Natural killer cell (primary cell): ENCODE measurements at regions not wholly inside any gene's neighbourhood (a gene's known extent, or its start where the extent isn't known, plus 50 kb on each side); places are given as distances from the start of the nearest gene placed in this dataset.

Experiments
- ATAC-seq, 3 donors: fragments of 150-1000 bp in 2 of 3; fragments of 200-7000 bp in 1 of 3; cut with Tn5 transposase; 1 replicate in 1 of 3; 2 replicates in 2 of 3; pipeline ENCODE4 v1.10.0; 2021; ENCODE audit warnings: mild to moderate bottlenecking in 2 of 3, moderate library complexity in 2 of 3
- DNase-seq, 2 donors: peaks; one replicate each; pipeline versions ENCODE4 v3.0.0 to v3.0.0-alpha.2; 2013 to 2021; ENCODE audit warnings: mixed read lengths in 1 of 2
- H3K27ac ChIP-seq: one replicate; pipeline ENCODE4 v1.5.1; 2013; ENCODE audit warnings: mild to moderate bottlenecking, low read length
- H3K27me3 ChIP-seq: one replicate; pipeline ENCODE4 v1.6.1; 2013; ENCODE audit warnings: low read length; ENCODE audit not compliant: control insufficient read depth, insufficient read depth
- H3K36me3 ChIP-seq: one replicate; pipeline ENCODE4 v1.6.1; 2013; ENCODE audit warnings: low read length; ENCODE audit not compliant: control insufficient read depth, insufficient read depth
- H3K4me1 ChIP-seq: one replicate; pipeline ENCODE4 v1.6.1; 2013; ENCODE audit warnings: low read length; ENCODE audit not compliant: control insufficient read depth, insufficient read depth
- H3K4me3 ChIP-seq: one replicate; pipeline ENCODE4 v1.5.1; 2013; ENCODE audit warnings: low read length
- H3K9me3 ChIP-seq: one replicate; pipeline ENCODE4 v1.6.1; 2013; ENCODE audit warnings: low read length; ENCODE audit not compliant: control insufficient read depth, insufficient read depth
- H3K27ac Mint-ChIP-seq, 2 donors: one replicate each; pipeline ENCODE4 v1.8.0; 2022; ENCODE audit warnings: mild to moderate bottlenecking in 2 of 2, mixed read lengths in 2 of 2, moderate library complexity in 1 of 2
- H3K27me3 Mint-ChIP-seq, 2 donors: one replicate each; pipeline ENCODE4 v1.8.0; 2022; ENCODE audit warnings: low read depth in 2 of 2, mixed read lengths in 2 of 2
- H3K36me3 Mint-ChIP-seq: one replicate; pipeline ENCODE4 v1.8.0; 2022; ENCODE audit warnings: mixed read lengths
- H3K4me1 Mint-ChIP-seq, 2 donors: one replicate each; pipeline ENCODE4 v1.8.0; 2022; ENCODE audit warnings: mixed read lengths in 2 of 2
- H3K4me3 Mint-ChIP-seq: one replicate; pipeline ENCODE4 v1.8.0; 2022; ENCODE audit warnings: mild to moderate bottlenecking, moderate library complexity, mixed read lengths
- H3K9me3 Mint-ChIP-seq, 2 donors: one replicate each; pipeline ENCODE4 v1.8.0; 2022; ENCODE audit warnings: mixed read lengths in 2 of 2
- WGBS: methylation state at CpG from one replicate; pipeline ENCODE4 v1.1.7; 2013; ENCODE audit warnings: missing lambda C conversion rate; ENCODE audit not compliant: insufficient coverage; 5-methylcytosine and 5-hydroxymethylcytosine counted together
- intact Hi-C: fragments of 100-400 bp; cut with micrococcal nuclease; formaldehyde crosslinking; loops from one replicate; pipeline ENCODE4 v1.14.2; 2022
- TF ChIP-seq, protein P1 (sequence below): fragments of 200-600 bp; IDR thresholded peaks from one replicate; pipeline ENCODE4 v1.8.0; 2022; ENCODE audit warnings: antibody characterized with exemption

DNA sequence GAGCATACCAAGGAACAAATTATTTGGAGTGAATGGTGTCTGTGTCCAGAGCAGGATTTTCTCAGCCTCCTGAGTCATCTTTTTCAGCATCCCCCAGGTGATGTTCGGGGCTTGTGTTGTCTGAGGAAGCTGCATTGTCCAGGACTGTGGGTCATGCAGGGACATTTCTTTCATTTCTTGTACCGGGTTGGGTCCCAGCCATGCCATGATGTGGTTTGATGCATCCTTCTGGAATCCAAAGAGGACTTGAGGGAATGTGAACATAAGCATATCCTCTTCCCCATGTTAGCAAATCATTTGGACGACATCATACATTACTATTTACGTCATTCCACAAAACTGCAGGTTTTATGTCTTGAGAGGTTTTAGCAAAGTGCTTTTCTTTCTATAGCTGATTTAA, 797.8 kb downstream of the CCDC85A start:
- DNase-seq (no peak), ATAC-seq (no peak)
- Histone ChIP-seq H3K36me3 (no peaks in the 10 kb centered on the region), H3K4me3 (no peak overlapping the region), H3K4me1 (no peaks in the 10 kb centered on the region), H3K27me3 (no peaks in the 10 kb centered on the region), H3K9me3 (peaks cover 12% of the 10 kb centered on the region), H3K27ac (no peak overlapping the region)
- Mint-ChIP-seq H3K36me3 (peaks cover 17% of the 10 kb centered on the region), H3K27ac (no peak overlapping the region), H3K27me3 (no peaks in the 10 kb centered on the region), H3K9me3 (peaks cover 15 to 27% of the 10 kb centered on the region in 2 donors), H3K4me3 (no peak overlapping the region), H3K4me1 (no peaks in the 10 kb centered on the region)
- TF ChIP-seq, protein P1, sequence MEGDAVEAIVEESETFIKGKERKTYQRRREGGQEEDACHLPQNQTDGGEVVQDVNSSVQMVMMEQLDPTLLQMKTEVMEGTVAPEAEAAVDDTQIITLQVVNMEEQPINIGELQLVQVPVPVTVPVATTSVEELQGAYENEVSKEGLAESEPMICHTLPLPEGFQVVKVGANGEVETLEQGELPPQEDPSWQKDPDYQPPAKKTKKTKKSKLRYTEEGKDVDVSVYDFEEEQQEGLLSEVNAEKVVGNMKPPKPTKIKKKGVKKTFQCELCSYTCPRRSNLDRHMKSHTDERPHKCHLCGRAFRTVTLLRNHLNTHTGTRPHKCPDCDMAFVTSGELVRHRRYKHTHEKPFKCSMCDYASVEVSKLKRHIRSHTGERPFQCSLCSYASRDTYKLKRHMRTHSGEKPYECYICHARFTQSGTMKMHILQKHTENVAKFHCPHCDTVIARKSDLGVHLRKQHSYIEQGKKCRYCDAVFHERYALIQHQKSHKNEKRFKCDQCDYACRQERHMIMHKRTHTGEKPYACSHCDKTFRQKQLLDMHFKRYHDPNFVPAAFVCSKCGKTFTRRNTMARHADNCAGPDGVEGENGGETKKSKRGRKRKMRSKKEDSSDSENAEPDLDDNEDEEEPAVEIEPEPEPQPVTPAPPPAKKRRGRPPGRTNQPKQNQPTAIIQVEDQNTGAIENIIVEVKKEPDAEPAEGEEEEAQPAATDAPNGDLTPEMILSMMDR, result no peak
- 89% methylated on average over 2 of the region's 4 CpGs for WGBS
- intact Hi-C loops, result no loop called here

DNA sequence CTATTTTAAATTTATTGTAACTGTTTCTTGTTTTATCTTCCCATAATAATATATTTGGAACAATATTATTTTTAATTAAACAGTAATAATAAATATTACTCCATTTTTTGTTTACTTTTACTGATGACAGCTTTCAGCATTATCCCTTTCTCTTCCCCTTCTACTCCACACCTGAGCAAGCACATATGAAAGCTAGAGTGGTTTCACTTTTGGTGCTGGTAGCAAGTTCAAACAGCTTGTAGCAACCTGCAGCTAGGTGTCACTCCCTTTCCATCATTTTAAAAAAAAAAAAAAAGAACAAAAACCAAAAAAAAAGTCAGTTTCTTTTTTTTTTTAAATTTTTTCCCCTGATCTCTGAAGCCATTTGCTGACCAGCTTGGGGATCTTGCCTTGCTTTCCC, 801.8 kb downstream of the CCDC85A start:
- Histone ChIP-seq H3K27ac (no peak overlapping the region), H3K9me3 (peaks cover 8% of the 10 kb centered on the region), H3K27me3 (no peaks in the 10 kb centered on the region), H3K4me1 (no peaks in the 10 kb centered on the region), H3K4me3 (no peak overlapping the region), H3K36me3 (no peaks in the 10 kb centered on the region)
- Mint-ChIP-seq H3K4me3 (no peak overlapping the region), H3K36me3 (peaks cover 6% of the 10 kb centered on the region), H3K27me3 (no peaks in the 10 kb centered on the region), H3K4me1 (no peaks in the 10 kb centered on the region), H3K9me3 (peaks cover 5 to 16% of the 10 kb centered on the region in 2 donors), H3K27ac (no peak overlapping the region)
- intact Hi-C loops, result no loop called here
- TF ChIP-seq, protein P1, result no peak
- no peak for DNase-seq
- no peak for ATAC-seq

DNA sequence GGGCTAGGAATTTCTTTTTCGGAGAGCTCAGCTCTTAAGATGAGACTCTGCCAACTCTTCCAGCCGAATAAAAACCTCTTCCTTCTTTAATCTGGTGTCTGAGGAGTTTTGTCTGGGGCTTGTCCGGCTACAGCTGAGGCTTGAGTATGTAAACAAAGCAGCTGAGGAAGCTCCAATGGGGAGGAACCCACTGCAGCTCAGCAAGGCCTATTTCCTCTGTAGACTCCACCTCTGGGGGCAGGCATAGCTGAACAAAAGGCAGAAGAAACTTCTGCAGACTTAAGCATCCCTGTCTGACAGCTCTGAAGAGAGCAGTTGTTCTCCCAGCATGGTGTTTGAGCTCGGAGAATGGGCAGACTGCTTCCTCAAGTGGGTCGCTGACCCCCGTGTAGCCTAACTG, 838.7 kb downstream of the CCDC85A start:
- no peak for ATAC-seq
- H3K27ac ChIP-seq, result no peak overlapping the region
- no peaks in the 10 kb centered on the region for H3K27me3 ChIP-seq
- peaks cover 6% of the 10 kb centered on the region for H3K9me3 ChIP-seq
- Mint-ChIP-seq H3K4me1 (no peaks in the 10 kb centered on the region), H3K27ac (no peak overlapping the region), H3K27me3 (no peaks in the 10 kb centered on the region), H3K9me3 (peaks cover 13 to 16% of the 10 kb centered on the region in 2 donors), H3K36me3 (peaks cover 22% of the 10 kb centered on the region), H3K4me3 (no peak overlapping the region)
- H3K4me1 ChIP-seq, result no peaks in the 10 kb centered on the region
- TF ChIP-seq, protein P1, result no peak
- intact Hi-C loops, result no loop called here
- WGBS, result 80% methylated on average over 5 of the region's 6 CpGs
- H3K36me3 ChIP-seq, result no peaks in the 10 kb centered on the region
- H3K4me3 ChIP-seq, result no peak overlapping the region
- DNase-seq, result no peak

DNA sequence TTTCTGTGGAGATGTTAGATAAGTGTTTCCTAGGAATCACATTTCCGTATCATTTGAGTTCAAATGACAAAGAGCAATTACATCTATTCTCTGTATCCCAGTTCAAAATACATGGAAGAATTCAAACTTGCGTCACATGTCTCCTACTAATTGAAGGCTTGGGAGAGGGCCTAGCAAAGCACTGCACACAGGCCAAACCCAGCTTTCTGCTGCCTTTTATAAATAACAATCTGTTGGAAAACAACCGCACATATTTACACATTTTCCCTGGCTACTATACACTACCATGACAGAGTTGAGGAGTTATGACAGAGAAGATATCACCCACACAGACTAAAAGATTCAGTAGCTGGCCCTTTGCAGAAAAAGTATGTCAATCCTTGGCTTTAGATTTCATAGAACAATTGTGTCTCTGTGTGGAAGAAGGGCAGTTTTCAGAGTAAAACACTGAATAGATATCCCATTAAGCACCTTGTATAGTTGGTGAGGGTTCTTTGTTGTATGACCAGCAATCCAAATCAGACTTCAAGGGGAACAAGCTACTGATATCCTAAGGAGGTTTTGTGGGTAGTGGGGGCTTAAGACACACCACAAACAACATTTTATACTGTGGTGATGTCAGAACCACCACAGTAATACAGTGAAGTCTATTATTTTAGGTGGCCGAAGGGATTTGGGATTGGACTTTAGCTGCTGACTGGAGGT, 861.3 kb downstream of the CCDC85A start:
- TF ChIP-seq, protein P1, result no peak
- Histone ChIP-seq H3K27me3 (no peaks in the 10 kb centered on the region), H3K9me3 (peaks cover 3% of the 10 kb centered on the region), H3K27ac (no peak overlapping the region), H3K36me3 (no peaks in the 10 kb centered on the region), H3K4me1 (no peaks in the 10 kb centered on the region), H3K4me3 (no peak overlapping the region)
- 98% methylated on average over 4 of the region's 4 CpGs for WGBS
- H3K27me3 Mint-ChIP-seq, result no peaks in the 10 kb centered on the region
- H3K27ac Mint-ChIP-seq, result no peak overlapping the region
- H3K36me3 Mint-ChIP-seq, result peaks cover 8% of the 10 kb centered on the region
- H3K4me3 Mint-ChIP-seq, result no peak overlapping the region
- intact Hi-C loops, result no loop called here
- H3K4me1 Mint-ChIP-seq, result no peaks in the 10 kb centered on the region
- H3K9me3 Mint-ChIP-seq, result peaks cover 12 to 21% of the 10 kb centered on the region in 2 donors
- DNase-seq, result no peak
- no peak for ATAC-seq
